Nephron (organoid): ENCODE measurements at regions not wholly inside any gene's neighbourhood (a gene's known extent, or its start where the extent isn't known, plus 50 kb on each side); places are given as distances from the start of the nearest gene placed in this dataset.

Source experiments
- H3K27ac Mint-ChIP-seq, 3 experiments: 2 replicates each; pipeline ENCODE4 v1.8.0; 2020; ENCODE audit warnings: mixed read lengths in 3 of 3, mild to moderate bottlenecking in 2 of 3, moderate library complexity in 1 of 3
- H3K27me3 Mint-ChIP-seq: 2 replicates; pipeline ENCODE4 v1.8.0; 2021; ENCODE audit warnings: low read depth, mild to moderate bottlenecking, moderate library complexity, mixed read lengths
- H3K36me3 Mint-ChIP-seq: 2 replicates; pipeline ENCODE4 v1.8.0; 2020; ENCODE audit warnings: low read depth, mixed read lengths
- H3K4me1 Mint-ChIP-seq: 2 replicates; pipeline ENCODE4 v1.8.0; 2020; ENCODE audit warnings: mixed read lengths
- H3K4me3 Mint-ChIP-seq, 3 experiments: 2 replicates each; pipeline ENCODE4 v1.8.0; 2020; ENCODE audit warnings: mild to moderate bottlenecking in 3 of 3, mixed read lengths in 3 of 3, moderate library complexity in 2 of 3
- H3K9me3 Mint-ChIP-seq: 2 replicates; pipeline ENCODE4 v1.8.0; 2020; ENCODE audit warnings: mixed read lengths
- TF ChIP-seq, protein P1 (sequence below), 3 experiments: fragments of 200-600 bp; sonication (generic); IDR thresholded peaks; one replicate each; pipeline ENCODE4 v1.5.0; 2021; ENCODE audit warnings: antibody characterized with exemption in 3 of 3; ENCODE audit not compliant: unreplicated experiment in 3 of 3

DNA sequence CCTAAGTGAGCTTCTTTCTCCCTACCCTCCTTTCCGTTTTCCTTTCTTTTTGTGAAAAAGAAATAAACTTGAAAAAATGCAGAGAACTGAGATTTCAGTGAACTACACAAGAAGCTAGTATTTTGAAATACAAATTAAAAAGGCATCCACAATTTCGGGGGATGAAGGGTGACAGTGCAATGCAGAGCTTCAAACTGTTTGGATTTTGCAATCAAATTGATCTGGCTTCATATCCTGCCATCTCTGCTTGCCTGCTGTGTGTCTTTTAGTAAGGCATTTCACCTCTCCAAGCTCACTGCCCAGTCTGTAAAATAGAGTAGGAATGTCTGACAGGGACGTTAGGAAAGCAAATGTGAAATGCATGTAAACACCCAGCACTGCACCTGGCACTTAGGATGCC lies 258.0 kb downstream of the HACE1 start:
- no peak overlapping the region for H3K4me3 Mint-ChIP-seq
- TF ChIP-seq, protein P1, sequence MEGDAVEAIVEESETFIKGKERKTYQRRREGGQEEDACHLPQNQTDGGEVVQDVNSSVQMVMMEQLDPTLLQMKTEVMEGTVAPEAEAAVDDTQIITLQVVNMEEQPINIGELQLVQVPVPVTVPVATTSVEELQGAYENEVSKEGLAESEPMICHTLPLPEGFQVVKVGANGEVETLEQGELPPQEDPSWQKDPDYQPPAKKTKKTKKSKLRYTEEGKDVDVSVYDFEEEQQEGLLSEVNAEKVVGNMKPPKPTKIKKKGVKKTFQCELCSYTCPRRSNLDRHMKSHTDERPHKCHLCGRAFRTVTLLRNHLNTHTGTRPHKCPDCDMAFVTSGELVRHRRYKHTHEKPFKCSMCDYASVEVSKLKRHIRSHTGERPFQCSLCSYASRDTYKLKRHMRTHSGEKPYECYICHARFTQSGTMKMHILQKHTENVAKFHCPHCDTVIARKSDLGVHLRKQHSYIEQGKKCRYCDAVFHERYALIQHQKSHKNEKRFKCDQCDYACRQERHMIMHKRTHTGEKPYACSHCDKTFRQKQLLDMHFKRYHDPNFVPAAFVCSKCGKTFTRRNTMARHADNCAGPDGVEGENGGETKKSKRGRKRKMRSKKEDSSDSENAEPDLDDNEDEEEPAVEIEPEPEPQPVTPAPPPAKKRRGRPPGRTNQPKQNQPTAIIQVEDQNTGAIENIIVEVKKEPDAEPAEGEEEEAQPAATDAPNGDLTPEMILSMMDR (IDR thresholded peaks at IDR 0.05; ENCODE audit: unreplicated experiment in 3 of 3) = no peak
- peaks cover 32% of the 10 kb centered on the region for H3K4me1 Mint-ChIP-seq
- no peaks in the 10 kb centered on the region for H3K9me3 Mint-ChIP-seq
- no peaks in the 10 kb centered on the region for H3K36me3 Mint-ChIP-seq
- H3K27ac Mint-ChIP-seq = peak overlapping the region in 2 of 3 experiments; percentile 42 to 79
- H3K27me3 Mint-ChIP-seq = no peaks in the 10 kb centered on the region

DNA sequence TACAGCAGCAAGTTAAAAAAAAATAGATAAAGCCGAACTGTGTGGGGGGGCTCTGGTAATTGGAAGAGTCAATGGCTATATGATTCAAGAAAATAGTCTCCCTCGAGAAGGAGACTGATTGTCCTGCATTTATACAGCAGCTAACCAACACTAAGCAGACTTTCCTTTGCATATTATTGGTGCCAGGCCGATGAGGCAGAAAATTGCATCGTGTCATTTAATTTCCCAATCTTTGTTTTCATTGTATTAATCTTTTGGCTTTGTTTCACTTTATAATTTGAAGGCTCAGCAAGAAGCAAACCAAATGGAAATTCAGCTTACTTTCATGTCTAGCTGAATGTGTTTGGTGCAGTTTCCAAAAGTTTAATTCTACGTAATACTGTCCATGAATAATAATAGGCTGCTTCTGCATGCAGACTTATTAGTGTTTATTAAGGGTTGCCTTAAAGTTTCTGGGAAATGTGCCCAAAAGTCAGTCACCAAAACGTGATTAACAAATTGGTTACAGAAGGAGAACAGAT lies 258.5 kb downstream of the HACE1 start:
- H3K9me3 Mint-ChIP-seq = no peaks in the 10 kb centered on the region

DNA sequence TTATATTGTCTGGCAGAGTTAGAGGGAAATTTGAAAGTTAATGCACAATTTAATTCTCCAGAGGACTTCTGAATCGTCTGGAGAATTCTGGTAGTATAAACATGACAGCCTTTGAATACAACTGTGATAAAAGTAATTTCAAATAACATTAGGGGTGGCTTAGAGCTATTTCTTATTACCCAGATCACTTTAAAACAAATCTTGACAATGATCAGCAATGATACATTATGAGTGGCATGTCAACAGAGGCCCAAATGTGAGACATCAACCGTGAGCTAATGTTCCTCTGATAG lies 259.1 kb downstream of the HACE1 start:
- Mint-ChIP-seq H3K27ac (no peak overlapping the region), H3K4me1 (peaks cover 32% of the 10 kb centered on the region), H3K9me3 (no peaks in the 10 kb centered on the region), H3K27me3 (no peaks in the 10 kb centered on the region), H3K4me3 (no peak overlapping the region), H3K36me3 (no peaks in the 10 kb centered on the region)
- TF ChIP-seq, protein P1 (IDR thresholded peaks at IDR 0.05; ENCODE audit: unreplicated experiment in 3 of 3) = no peak

More for the DNA sequence above, 258.5 kb downstream of the HACE1 start:
- H3K4me1 Mint-ChIP-seq = peaks cover 32% of the 10 kb centered on the region
- H3K27me3 Mint-ChIP-seq = no peaks in the 10 kb centered on the region
- peak overlapping the region in 2 of 3 experiments; percentile 42 to 79 for H3K27ac Mint-ChIP-seq
- TF ChIP-seq, protein P1 (IDR thresholded peaks at IDR 0.05; ENCODE audit: unreplicated experiment in 3 of 3) = no peak
- H3K4me3 Mint-ChIP-seq = peak overlapping the region in 1 of 3 experiments; percentile 30
- H3K36me3 Mint-ChIP-seq = no peaks in the 10 kb centered on the region

DNA sequence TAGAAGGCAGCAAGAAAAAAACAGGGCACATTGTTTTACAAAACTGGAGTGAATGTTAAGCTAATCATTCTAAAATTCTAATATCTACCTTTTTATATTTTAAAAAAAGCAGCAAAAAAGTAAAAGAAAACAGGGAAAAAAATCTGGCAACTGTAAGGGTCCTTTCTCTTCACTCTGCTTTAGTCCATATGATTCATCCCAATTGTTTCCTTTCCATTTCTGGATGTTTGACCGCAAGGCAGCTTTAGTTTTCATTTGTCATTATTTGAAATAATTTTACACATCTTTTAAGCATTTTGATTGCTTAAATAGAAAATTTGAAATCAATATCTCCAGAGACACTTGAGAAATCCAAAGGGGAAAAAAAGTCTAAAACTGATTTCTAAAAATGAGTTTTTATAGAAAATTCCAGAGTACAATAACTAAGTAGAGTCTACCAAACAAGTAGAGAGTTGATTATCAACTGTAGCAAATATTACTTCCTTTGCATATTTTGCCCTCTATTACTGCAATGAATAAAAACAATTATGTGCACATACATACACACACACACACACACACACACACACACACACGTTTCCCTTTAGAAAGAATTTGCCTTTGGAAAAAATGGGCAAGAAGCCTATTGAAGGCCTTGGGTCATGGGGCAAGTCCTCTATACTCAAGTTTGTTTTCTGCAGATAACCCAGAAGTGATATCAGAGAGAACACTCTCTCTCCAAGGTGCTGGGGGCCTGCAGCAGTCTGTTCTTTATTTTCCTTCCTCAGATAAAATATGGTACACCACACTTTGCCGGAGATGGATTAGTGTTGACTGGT lies 259.7 kb downstream of the HACE1 start:
- Mint-ChIP-seq H3K9me3 (no peaks in the 10 kb centered on the region), H3K4me1 (peaks cover 31% of the 10 kb centered on the region), H3K27me3 (no peaks in the 10 kb centered on the region), H3K27ac (no peak overlapping the region), H3K4me3 (no peak overlapping the region), H3K36me3 (no peaks in the 10 kb centered on the region)
- TF ChIP-seq, protein P1 (IDR thresholded peaks at IDR 0.05; ENCODE audit: unreplicated experiment in 3 of 3) = no peak

GRCh38 chr6:104597541-104598050 lies 262.1 kb downstream of the HACE1 start:
- Mint-ChIP-seq H3K27ac (no peak overlapping the region), H3K4me1 (peaks cover 17% of the 10 kb centered on the region), H3K27me3 (no peaks in the 10 kb centered on the region), H3K4me3 (no peak overlapping the region), H3K36me3 (no peaks in the 10 kb centered on the region), H3K9me3 (no peaks in the 10 kb centered on the region)
- TF ChIP-seq, protein P1 (IDR thresholded peaks at IDR 0.05; ENCODE audit: unreplicated experiment in 3 of 3) = no peak

- no peaks in the 10 kb centered on the region for H3K9me3 Mint-ChIP-seq
- H3K4me1 Mint-ChIP-seq = peaks cover 2% of the 10 kb centered on the region
- H3K4me3 Mint-ChIP-seq = no peak overlapping the region
- TF ChIP-seq, protein P1 (IDR thresholded peaks at IDR 0.05; ENCODE audit: unreplicated experiment in 3 of 3) = no peak
- no peaks in the 10 kb centered on the region for H3K36me3 Mint-ChIP-seq
- H3K27me3 Mint-ChIP-seq = no peaks in the 10 kb centered on the region
- no peak overlapping the region for H3K27ac Mint-ChIP-seq
These were observed 263.6 kb downstream of the HACE1 start for GRCh38 chr6:104596091-104596490.
